ENCODE measurements at regions not wholly inside any gene's neighbourhood (a gene's known extent, or its start where the extent isn't known, plus 50 kb on each side); places are given as distances from the start of the nearest gene placed in this dataset.

DNA sequence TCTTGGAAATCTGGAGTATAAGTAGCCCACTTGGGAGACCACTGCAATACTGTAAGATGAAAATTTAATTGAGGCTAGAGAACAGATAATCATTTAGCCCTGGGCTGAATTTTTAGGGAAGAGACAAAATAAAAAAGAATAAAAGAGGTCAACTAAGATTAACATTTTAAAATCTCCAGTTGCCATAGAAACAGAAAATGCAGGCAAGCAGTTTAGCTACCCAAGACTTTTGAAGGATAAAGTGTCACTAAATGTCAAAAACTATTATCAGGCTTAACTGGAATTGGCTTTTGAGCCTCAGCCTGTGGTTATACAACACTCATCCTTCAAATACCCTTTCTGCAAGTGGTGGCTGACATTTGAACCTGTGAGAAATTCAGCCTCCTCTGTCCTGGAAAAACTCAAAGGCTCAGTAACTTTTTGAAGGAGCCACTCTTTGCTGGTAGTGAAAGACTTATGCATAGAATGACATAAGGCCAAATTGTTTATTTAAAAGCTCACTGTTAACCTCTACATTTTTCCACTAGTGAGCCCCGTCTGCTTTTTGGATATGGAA lies 220.7 kb upstream of the KCNJ16 start:
- TF ChIP-seq, protein P1, sequence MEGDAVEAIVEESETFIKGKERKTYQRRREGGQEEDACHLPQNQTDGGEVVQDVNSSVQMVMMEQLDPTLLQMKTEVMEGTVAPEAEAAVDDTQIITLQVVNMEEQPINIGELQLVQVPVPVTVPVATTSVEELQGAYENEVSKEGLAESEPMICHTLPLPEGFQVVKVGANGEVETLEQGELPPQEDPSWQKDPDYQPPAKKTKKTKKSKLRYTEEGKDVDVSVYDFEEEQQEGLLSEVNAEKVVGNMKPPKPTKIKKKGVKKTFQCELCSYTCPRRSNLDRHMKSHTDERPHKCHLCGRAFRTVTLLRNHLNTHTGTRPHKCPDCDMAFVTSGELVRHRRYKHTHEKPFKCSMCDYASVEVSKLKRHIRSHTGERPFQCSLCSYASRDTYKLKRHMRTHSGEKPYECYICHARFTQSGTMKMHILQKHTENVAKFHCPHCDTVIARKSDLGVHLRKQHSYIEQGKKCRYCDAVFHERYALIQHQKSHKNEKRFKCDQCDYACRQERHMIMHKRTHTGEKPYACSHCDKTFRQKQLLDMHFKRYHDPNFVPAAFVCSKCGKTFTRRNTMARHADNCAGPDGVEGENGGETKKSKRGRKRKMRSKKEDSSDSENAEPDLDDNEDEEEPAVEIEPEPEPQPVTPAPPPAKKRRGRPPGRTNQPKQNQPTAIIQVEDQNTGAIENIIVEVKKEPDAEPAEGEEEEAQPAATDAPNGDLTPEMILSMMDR (IDR thresholded peaks at IDR 0.05), result no peak
- TF ChIP-seq POLR2A (IDR thresholded peaks at IDR 0.05), result no peak

All from ovary (tissue), 3 donors.